Endothelial cell of umbilical vein (primary cell): ENCODE measurements at regions not wholly inside any gene's neighbourhood (a gene's known extent, or its start where the extent isn't known, plus 50 kb on each side); places are given as distances from the start of the nearest gene placed in this dataset.

ENCODE experiments used
- EZH2 ChIP-seq: IDR thresholded peaks from 2 replicates; pipeline ENCODE4 v1.6.1; 2012; ENCODE audit warnings: borderline replicate concordance, low read depth, mild to moderate bottlenecking, moderate library complexity, low read length, inconsistent platforms; ENCODE audit not compliant: severe bottlenecking
- FOS ChIP-seq: IDR thresholded peaks from 2 replicates; pipeline ENCODE4 v1.6.1; 2011; ENCODE audit warnings: mild to moderate bottlenecking, low read length, moderate library complexity, borderline replicate concordance; ENCODE audit not compliant: insufficient read depth
- JUN ChIP-seq: IDR thresholded peaks from 2 replicates; pipeline ENCODE4 v1.6.1; 2011; ENCODE audit warnings: borderline replicate concordance, low read depth; ENCODE audit not compliant: insufficient read length, insufficient read depth
- MYC ChIP-seq: IDR thresholded peaks from one replicate; pipeline ENCODE4 v1.6.1; 2011; ENCODE audit warnings: mild to moderate bottlenecking, low read depth, low read length
- POLR2A ChIP-seq: IDR thresholded peaks from 2 replicates; pipeline ENCODE4 v1.6.1; 2012; ENCODE audit warnings: low read depth, mild to moderate bottlenecking, control low read depth, low read length
- POLR2AphosphoS5 ChIP-seq: IDR thresholded peaks from 2 replicates; pipeline ENCODE4 v1.6.1; 2012; ENCODE audit warnings: low read depth, mild to moderate bottlenecking, control low read depth, low read length, moderate library complexity; ENCODE audit not compliant: insufficient read depth
- TF ChIP-seq, protein P1 (sequence below), 2 donors: IDR thresholded peaks; 1 replicate in 1 of 2; 2 replicates in 1 of 2; pipeline ENCODE4 v1.5.1; 2011; ENCODE audit warnings: low read length in 2 of 2, mild to moderate bottlenecking in 2 of 2, moderate library complexity in 2 of 2, control low read depth in 1 of 2, inconsistent platforms in 1 of 2, low read depth in 1 of 2; ENCODE audit not compliant: insufficient read depth in 1 of 2; ENCODE audit errors: extremely low read depth in 1 of 2

DNA sequence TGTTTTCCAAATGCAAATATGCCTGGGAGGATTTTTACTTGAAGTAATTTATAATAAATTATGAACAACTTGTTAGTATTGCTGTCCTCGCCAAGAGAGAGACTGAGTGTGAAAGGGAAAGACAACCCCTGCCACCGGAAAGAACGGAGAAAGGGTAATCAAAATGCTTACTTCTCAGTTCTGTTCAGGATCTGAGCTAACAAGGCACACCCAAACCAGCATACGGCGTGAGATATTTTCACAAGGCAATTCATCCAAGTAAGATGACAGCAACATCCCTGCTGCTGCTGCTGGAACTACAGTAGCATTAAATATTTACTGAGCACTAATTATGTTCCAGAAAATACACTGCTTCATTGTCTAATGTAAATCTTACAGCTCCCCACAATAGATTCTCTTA is 96.1 kb downstream of the KBTBD8 start:
- TF ChIP-seq, protein P1, sequence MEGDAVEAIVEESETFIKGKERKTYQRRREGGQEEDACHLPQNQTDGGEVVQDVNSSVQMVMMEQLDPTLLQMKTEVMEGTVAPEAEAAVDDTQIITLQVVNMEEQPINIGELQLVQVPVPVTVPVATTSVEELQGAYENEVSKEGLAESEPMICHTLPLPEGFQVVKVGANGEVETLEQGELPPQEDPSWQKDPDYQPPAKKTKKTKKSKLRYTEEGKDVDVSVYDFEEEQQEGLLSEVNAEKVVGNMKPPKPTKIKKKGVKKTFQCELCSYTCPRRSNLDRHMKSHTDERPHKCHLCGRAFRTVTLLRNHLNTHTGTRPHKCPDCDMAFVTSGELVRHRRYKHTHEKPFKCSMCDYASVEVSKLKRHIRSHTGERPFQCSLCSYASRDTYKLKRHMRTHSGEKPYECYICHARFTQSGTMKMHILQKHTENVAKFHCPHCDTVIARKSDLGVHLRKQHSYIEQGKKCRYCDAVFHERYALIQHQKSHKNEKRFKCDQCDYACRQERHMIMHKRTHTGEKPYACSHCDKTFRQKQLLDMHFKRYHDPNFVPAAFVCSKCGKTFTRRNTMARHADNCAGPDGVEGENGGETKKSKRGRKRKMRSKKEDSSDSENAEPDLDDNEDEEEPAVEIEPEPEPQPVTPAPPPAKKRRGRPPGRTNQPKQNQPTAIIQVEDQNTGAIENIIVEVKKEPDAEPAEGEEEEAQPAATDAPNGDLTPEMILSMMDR (IDR thresholded peaks at IDR 0.05; ENCODE audit: extremely low read depth in 1 of 2, insufficient read depth in 1 of 2, low read depth in 1 of 2, low read length in 2 of 2) = no peak
- TF ChIP-seq POLR2A (no peak), EZH2 (no peak), FOS (no peak), POLR2AphosphoS5 (no peak), JUN (no peak), MYC (no peak)
